Breast epithelium (tissue), 4 donors: ENCODE measurements at regions not wholly inside any gene's neighbourhood (a gene's known extent, or its start where the extent isn't known, plus 50 kb on each side); places are given as distances from the start of the nearest gene placed in this dataset.

Experiments
- DNase-seq, 2 donors: peaks; one replicate each; pipeline ENCODE4 v3.0.0-alpha.2; 2019; ENCODE audit warnings: low spot score in 2 of 2
- H3K27ac ChIP-seq, 2 donors: fragments of 200-600 bp; sonication (generic) in 1 of 2; one replicate each; pipeline ENCODE4 v1.5.1; 2016 to 2019; ENCODE audit warnings: mild to moderate bottlenecking in 1 of 2
- H3K27me3 ChIP-seq, 2 donors: fragments of 200-600 bp; sonication (generic) in 1 of 2; one replicate each; pipeline versions ENCODE4 v1.5.1 to v1.6.0; 2017 to 2019; ENCODE audit warnings: control low read depth in 1 of 2, mild to moderate bottlenecking in 1 of 2
- H3K36me3 ChIP-seq: fragments of 200-600 bp; one replicate; pipeline ENCODE4 v1.5.1; 2019
- H3K4me1 ChIP-seq, 2 donors: fragments of 200-600 bp; sonication (generic); one replicate each; pipeline ENCODE4 v1.5.1; 2016 to 2019; ENCODE audit warnings: control low read depth in 1 of 2
- H3K4me3 ChIP-seq, 3 donors: fragments of 200-600 bp; sonication (generic); 1 replicate in 2 of 3; 2 replicates in 1 of 3; pipeline ENCODE4 v1.5.1; 2016 to 2019; ENCODE audit warnings: mild to moderate bottlenecking in 3 of 3, moderate library complexity in 2 of 3
- H3K9me3 ChIP-seq, 2 donors: fragments of 200-600 bp; sonication (generic) in 1 of 2; one replicate each; pipeline ENCODE4 v1.5.1; 2016 to 2019; ENCODE audit warnings: control low read depth in 1 of 2
- CTCF ChIP-seq, 3 donors: fragments of 450-650 bp; IDR thresholded peaks; one replicate each; pipeline ENCODE4 v1.5.1; 2016 to 2017; ENCODE audit warnings: antibody characterized with exemption in 3 of 3, mild to moderate bottlenecking in 3 of 3, moderate library complexity in 3 of 3
- POLR2A ChIP-seq: fragments of 450-650 bp; IDR thresholded peaks from one replicate; pipeline ENCODE4 v1.6.1; 2016; ENCODE audit warnings: antibody characterized with exemption, mild to moderate bottlenecking, moderate library complexity
- POLR2AphosphoS5 ChIP-seq, 3 donors: sonication (generic); formaldehyde crosslinking; IDR thresholded peaks; one replicate each; pipeline ENCODE4 v1.6.1; 2017; ENCODE audit warnings: antibody characterized with exemption in 3 of 3
- intact Hi-C: fragments of 100-400 bp; cut with DNase I; formaldehyde crosslinking; loops from one replicate; pipeline ENCODE4 v1.15.1; 2023; ENCODE audit warnings: low total_unique reads

GRCh38 chr19:30911491-30911890 lies 437.7 kb downstream of the TSHZ3 start:
- TF ChIP-seq POLR2A = no peak
- TF ChIP-seq CTCF (IDR thresholded peaks at IDR 0.05) = no peak
- TF ChIP-seq POLR2AphosphoS5 (IDR thresholded peaks at IDR 0.05) = no peak
- H3K4me1 ChIP-seq = peaks cover 0 to 7% of the 10 kb centered on the region in 2 donors
- H3K9me3 ChIP-seq = no peaks in the 10 kb centered on the region
- no peaks in the 10 kb centered on the region for H3K36me3 ChIP-seq
- no peak overlapping the region for H3K27ac ChIP-seq
- DNase-seq = no peak
- H3K4me3 ChIP-seq = no peak overlapping the region
- intact Hi-C loops = no loop called here
- no peaks in the 10 kb centered on the region for H3K27me3 ChIP-seq

- peaks cover 0 to 7% of the 10 kb centered on the region in 2 donors for H3K4me1 ChIP-seq
- no peak for DNase-seq
- no peaks in the 10 kb centered on the region for H3K36me3 ChIP-seq
- no peaks in the 10 kb centered on the region for H3K27me3 ChIP-seq
- intact Hi-C loops = no loop called here
- TF ChIP-seq CTCF (IDR thresholded peaks at IDR 0.05) (no peak), POLR2AphosphoS5 (IDR thresholded peaks at IDR 0.05) (no peak), POLR2A (no peak)
- no peak overlapping the region for H3K27ac ChIP-seq
- no peaks in the 10 kb centered on the region for H3K9me3 ChIP-seq
- no peak overlapping the region for H3K4me3 ChIP-seq
These were observed 438.6 kb downstream of the TSHZ3 start for GRCh38 chr19:30910485-30911240.

- Histone ChIP-seq H3K9me3 (no peaks in the 10 kb centered on the region), H3K36me3 (no peaks in the 10 kb centered on the region), H3K4me3 (no peak overlapping the region), H3K4me1 (peaks cover 0 to 7% of the 10 kb centered on the region in 2 donors), H3K27me3 (no peaks in the 10 kb centered on the region), H3K27ac (no peak overlapping the region)
- TF ChIP-seq POLR2A = no peak
- TF ChIP-seq POLR2AphosphoS5 (IDR thresholded peaks at IDR 0.05) = no peak
- no peak for TF ChIP-seq CTCF (IDR thresholded peaks at IDR 0.05)
- intact Hi-C loops = no loop called here
- DNase-seq = no peak
These were observed 440.0 kb downstream of the TSHZ3 start for GRCh38 chr19:30909216-30909615.

- Histone ChIP-seq H3K4me1 (peaks cover 0 to 7% of the 10 kb centered on the region in 2 donors), H3K9me3 (no peaks in the 10 kb centered on the region), H3K27ac (no peak overlapping the region), H3K4me3 (no peak overlapping the region), H3K36me3 (no peaks in the 10 kb centered on the region), H3K27me3 (no peaks in the 10 kb centered on the region)
- no peak for DNase-seq
- intact Hi-C loops = no loop called here
- no peak for TF ChIP-seq CTCF (IDR thresholded peaks at IDR 0.05)
- TF ChIP-seq POLR2A = no peak
- no peak for TF ChIP-seq POLR2AphosphoS5 (IDR thresholded peaks at IDR 0.05)
These were observed 440.9 kb downstream of the TSHZ3 start for GRCh38 chr19:30908262-30908771.

- no peak overlapping the region for H3K27ac ChIP-seq
- peaks cover 0 to 7% of the 10 kb centered on the region in 2 donors for H3K4me1 ChIP-seq
- no peaks in the 10 kb centered on the region for H3K9me3 ChIP-seq
- no peak overlapping the region for H3K4me3 ChIP-seq
- TF ChIP-seq POLR2AphosphoS5 (IDR thresholded peaks at IDR 0.05) = no peak
- TF ChIP-seq CTCF (IDR thresholded peaks at IDR 0.05) = no peak
- no peak for TF ChIP-seq POLR2A
- no peak for DNase-seq
- no peaks in the 10 kb centered on the region for H3K27me3 ChIP-seq
- H3K36me3 ChIP-seq = no peaks in the 10 kb centered on the region
- intact Hi-C loops = no loop called here
These were observed 442.4 kb downstream of the TSHZ3 start for GRCh38 chr19:30906871-30907270.
